ENCODE measurements at regions not wholly inside any gene's neighbourhood (a gene's known extent, or its start where the extent isn't known, plus 50 kb on each side); places are given as distances from the start of the nearest gene placed in this dataset.

GRCh38 chr1:9182784-9183257 lies 51.8 kb upstream of the H6PD start:
- H3K27me3 ChIP-seq, result no peaks in the 10 kb centered on the region
- DNase-seq, result no peak
- H3K9me3 ChIP-seq, result no peaks in the 10 kb centered on the region
- peak overlapping the region; percentile 73 to 80 for H3K4me3 ChIP-seq
- H3K27ac ChIP-seq, result peak overlapping the region; percentile 71 to 75
- H3K36me3 ChIP-seq, result no peaks in the 10 kb centered on the region
- H3K4me1 ChIP-seq, result peaks cover 0 to 7% of the 10 kb centered on the region in 2 donors
- intact Hi-C loops (cut with DNase I; ENCODE audit: low total_unique reads), result no loop called here
- no peak for TF ChIP-seq POLR2A (IDR thresholded peaks at IDR 0.05)
- no peak for TF ChIP-seq CTCF (IDR thresholded peaks at IDR 0.05)

- Histone ChIP-seq H3K9me3 (no peaks in the 10 kb centered on the region), H3K4me1 (peaks cover 0 to 7% of the 10 kb centered on the region in 2 donors), H3K4me3 (peak overlapping the region; percentile 73 to 80), H3K27ac (peak overlapping the region in 1 of 2 donors; percentile 71), H3K36me3 (no peaks in the 10 kb centered on the region), H3K27me3 (no peaks in the 10 kb centered on the region)
- DNase-seq, result no peak
- TF ChIP-seq CTCF (IDR thresholded peaks at IDR 0.05) (no peak), POLR2A (IDR thresholded peaks at IDR 0.05) (no peak)
- intact Hi-C loops (cut with DNase I; ENCODE audit: low total_unique reads), result no loop called here
These were observed 51.1 kb upstream of the H6PD start for GRCh38 chr1:9183441-9183840.

- no peaks in the 10 kb centered on the region for H3K36me3 ChIP-seq
- no peaks in the 10 kb centered on the region for H3K9me3 ChIP-seq
- H3K4me3 ChIP-seq, result peak overlapping the region in 1 of 2 donors; percentile 80
- H3K27me3 ChIP-seq, result no peaks in the 10 kb centered on the region
- no peak for DNase-seq
- intact Hi-C loops (cut with DNase I; ENCODE audit: low total_unique reads), result no loop called here
- TF ChIP-seq CTCF (IDR thresholded peaks at IDR 0.05) (no peak), POLR2A (IDR thresholded peaks at IDR 0.05) (no peak)
- peaks cover 0 to 7% of the 10 kb centered on the region in 2 donors for H3K4me1 ChIP-seq
- H3K27ac ChIP-seq, result no peak overlapping the region
These were observed 50.7 kb upstream of the H6PD start for GRCh38 chr1:9183898-9184297.

GRCh38 chr1:9184749-9185148 lies 49.8 kb upstream of the H6PD start:
- no peaks in the 10 kb centered on the region for H3K36me3 ChIP-seq
- no peak for DNase-seq
- no peaks in the 10 kb centered on the region for H3K27me3 ChIP-seq
- no peak overlapping the region for H3K27ac ChIP-seq
- peaks cover 0 to 7% of the 10 kb centered on the region in 2 donors for H3K4me1 ChIP-seq
- no peak for TF ChIP-seq CTCF (IDR thresholded peaks at IDR 0.05)
- TF ChIP-seq POLR2A (IDR thresholded peaks at IDR 0.05), result no peak
- no peaks in the 10 kb centered on the region for H3K9me3 ChIP-seq
- H3K4me3 ChIP-seq, result no peak overlapping the region
- intact Hi-C loops (cut with DNase I; ENCODE audit: low total_unique reads), result no loop called here
